NCI-H2029 (cell line): ENCODE measurements at regions not wholly inside any gene's neighbourhood (a gene's known extent, or its start where the extent isn't known, plus 50 kb on each side); places are given as distances from the start of the nearest gene placed in this dataset.

ENCODE experiments used
- DNase-seq: peaks from one replicate; lab custom pipeline; 2025; lab: John Stamatoyannopoulos, UW

- DNase-seq, result no peak
Measured at GRCh38 chr2:67709835-67710234, 312.7 kb downstream of the ETAA1 start.

DNA sequence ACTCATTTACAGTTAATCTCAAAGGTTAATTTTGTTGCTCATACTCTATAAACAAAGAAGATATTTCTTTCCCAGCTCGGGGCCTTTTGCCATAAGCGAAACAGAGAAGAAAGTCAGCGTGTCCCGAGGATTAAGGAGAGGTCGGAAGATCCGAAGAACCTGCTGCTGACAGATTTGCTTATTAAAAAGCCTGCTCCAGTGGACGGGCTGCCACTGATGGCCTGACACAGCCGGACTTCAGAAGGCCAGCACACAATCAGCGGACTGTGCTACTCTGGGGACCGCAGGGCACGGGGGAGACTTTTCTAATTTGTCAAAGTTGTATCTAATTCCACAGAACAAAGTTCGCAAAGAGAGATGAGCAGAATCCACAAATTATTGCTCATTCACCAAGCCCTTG is 315.4 kb downstream of the ETAA1 start:
- no peak for DNase-seq

DNA sequence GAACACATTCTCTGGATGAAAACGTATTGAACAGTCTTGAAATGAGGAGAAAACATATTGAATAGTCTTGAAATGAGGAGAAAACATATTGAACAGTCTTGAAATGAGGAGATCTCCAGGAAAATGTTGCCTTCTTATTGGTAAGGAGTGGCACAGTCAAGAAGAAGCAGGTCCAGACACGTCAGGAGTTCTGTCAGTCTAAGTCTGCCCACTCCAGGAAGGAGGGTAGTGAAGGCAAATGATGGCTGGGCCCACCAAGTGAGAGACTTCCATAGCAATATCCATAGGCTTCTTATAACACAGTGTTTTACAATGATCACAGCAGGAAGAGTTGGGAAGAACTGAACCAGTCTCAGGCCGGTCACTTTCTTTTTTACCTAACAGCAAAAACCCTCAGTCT is 316.2 kb downstream of the ETAA1 start:
- DNase-seq, result no peak

- DNase-seq, result no peak
Measured at GRCh38 chr2:67716895-67717396, 319.8 kb downstream of the ETAA1 start.

GRCh38 chr2:67717692-67718091 is 320.6 kb downstream of the ETAA1 start:
- DNase-seq, result no peak

DNA sequence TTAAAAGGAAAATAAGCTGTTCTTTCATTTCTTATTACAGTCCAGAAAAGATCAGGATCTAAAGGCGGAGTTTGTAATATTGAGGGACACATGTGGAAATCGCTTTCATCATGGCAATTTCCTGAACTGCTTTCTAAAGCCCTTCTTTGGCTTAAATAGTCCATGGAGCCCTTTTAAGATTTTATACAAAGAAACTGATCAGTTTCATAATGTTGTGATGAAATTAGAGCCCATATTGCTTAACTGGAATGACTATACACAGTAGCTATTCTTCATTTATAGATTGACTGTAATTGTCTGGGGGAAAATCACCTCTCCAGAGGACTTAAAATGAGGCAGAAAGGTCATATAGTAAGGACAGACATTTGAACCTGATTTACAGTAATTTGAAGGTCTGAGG is 322.2 kb downstream of the ETAA1 start:
- DNase-seq, result no peak

DNA sequence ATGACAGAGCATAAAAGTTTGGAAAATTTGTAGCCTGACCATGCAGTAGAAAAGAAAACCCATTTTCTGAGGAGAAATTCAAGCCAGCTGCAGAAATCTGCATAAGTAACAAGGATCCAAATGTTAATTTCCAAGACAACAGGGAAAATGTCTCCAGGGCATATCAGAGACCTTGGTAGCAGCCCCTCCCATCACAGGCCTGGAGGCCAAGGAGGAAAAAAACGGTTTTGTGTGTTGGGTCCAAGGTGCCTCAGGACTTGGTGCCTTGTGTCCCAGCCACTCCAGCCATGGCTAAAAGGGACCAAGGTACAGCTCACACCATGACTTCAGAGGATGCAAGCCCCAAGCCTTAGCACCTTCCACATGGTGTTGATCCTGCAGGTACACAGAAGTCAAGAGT is 324.4 kb downstream of the ETAA1 start:
- DNase-seq, result no peak

GRCh38 chr2:67724261-67724660 is 327.1 kb downstream of the ETAA1 start:
- no peak for DNase-seq

GRCh38 chr2:67725731-67726130 is 328.6 kb downstream of the ETAA1 start:
- no peak for DNase-seq

DNA sequence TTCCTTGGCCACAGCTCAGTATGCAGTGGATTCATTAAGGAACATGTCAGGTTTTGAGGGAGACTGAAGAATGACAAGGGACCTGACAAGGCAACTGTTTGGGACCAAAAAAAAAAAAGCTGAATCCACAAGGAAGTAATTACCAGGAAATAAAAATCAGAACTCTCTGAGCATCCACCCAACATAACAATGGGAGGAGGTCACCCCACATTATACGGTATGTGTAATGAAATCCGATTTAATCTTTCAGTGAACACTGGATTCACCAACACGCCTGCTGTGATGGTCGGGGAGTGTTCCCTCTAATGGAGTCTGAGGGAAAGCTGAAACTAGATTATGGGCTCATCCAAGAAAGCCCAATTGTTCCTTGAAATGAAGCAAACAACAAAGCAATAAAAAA is 329.3 kb downstream of the ETAA1 start:
- no peak for DNase-seq

GRCh38 chr2:67727131-67727530 is 330.0 kb downstream of the ETAA1 start:
- DNase-seq, result no peak

GRCh38 chr2:67727623-67728022 is 330.5 kb downstream of the ETAA1 start:
- no peak for DNase-seq

DNA sequence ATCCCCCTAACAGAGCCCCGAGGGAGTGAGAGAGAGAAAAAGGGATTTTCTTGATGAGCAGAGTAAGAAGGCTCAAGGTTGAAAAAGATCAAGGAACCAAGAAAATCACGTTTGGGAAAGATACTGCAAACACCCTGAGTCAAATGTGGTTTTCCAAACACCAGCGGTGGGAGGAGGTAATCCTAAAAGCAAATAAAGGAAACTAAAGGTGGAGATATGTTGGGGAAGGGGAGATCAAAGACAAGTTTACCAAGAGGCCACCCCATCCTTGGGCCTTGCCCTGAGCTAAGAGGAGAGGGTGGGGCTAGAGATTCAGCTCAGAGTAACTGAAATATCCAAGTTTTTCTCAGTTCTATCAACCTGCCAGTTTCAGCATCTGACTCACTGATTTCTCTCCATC is 332.3 kb downstream of the ETAA1 start:
- DNase-seq, result no peak

- DNase-seq, result peak; percentile 3
Measured at GRCh38 chr2:67733517-67733916, 329.3 kb downstream of the C1D start.

GRCh38 chr2:67752199-67752598 is 310.6 kb downstream of the C1D start:
- no peak for DNase-seq

DNA sequence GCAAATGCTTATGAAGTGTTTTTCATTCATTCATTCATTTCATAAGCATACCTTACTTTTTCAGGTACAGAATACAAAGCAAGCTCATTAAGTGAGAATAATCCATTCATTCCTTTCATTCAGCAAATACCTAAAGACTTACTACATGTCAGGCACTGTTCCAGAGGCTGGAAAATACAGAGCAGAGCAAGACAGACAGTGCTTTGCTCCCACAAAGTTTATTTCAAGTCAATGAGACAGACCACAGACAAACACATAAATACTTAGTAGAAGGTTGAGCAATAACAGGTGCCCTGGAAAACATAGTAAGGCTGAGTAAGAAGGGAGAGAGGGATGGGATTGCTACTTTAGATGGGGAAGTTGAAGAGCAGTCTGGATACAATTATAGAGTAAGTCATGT is 309.8 kb downstream of the C1D start:
- no peak for DNase-seq

- DNase-seq, result no peak
Measured at GRCh38 chr2:67755156-67755882, 307.5 kb downstream of the C1D start.

DNA sequence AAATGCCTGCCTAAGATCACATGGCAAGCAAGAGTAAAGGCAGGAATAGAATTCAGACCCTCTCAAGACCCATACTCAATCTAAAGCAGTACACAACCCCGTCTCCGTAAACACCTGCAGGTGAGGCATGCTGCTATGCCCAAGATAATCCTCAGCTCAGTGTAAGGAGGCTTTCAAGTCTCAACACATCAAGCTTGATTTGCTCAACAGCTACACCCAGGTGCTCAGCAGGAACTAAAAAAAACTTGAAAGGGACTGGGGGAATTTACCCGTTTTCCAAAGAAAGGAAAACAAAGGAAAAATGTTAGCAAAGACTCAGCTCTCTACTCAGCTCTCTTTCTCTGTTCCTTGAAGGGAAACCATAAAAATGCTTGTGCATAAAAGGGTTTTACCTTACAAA is 301.8 kb downstream of the C1D start:
- DNase-seq, result no peak

- no peak for DNase-seq
Measured at GRCh38 chr2:67771380-67771779, 291.4 kb downstream of the C1D start.

DNA sequence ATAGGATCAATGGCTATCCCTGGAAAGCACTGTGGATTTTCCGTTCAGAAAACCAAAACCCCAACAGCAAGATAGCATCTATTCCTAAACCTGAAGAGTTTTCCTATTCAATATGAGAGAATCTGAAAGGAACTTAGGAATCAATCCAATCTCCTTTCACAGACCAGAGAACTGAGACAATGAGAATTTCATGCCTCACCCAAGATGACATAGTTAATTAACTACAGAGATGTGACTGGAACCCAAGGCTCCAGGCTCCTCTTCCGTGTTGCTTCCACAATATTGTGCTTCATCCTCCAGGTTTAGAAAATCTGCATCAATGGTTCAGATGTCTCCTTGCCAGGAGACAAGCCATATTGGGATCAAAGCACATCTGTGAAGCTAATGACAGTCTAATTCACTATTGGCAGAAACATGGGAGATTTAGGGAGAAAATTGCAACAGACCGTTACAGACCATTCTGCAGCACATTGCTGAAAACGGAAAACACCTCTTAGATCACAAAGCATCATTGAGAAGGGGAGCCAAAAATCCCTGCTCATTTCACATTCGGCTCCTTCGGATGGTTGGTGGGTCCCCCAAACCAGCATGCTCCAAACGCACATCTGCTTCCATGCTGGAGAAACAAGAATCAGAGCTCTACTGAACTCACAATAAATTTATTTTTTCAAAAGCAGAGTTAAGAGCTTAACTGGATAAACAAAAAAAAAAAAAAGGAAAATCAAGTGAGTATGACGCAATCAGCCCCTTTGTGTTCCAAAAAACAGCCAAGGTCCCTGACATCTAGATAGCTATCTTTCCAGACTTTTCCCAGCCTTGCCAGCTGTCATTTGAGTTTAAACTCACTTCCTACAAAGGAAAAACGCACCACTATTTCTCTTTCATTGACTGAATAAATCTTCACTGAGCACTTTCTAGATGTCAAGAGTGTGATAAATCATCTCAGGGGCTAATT is 290.3 kb downstream of the C1D start:
- no peak for DNase-seq

DNA sequence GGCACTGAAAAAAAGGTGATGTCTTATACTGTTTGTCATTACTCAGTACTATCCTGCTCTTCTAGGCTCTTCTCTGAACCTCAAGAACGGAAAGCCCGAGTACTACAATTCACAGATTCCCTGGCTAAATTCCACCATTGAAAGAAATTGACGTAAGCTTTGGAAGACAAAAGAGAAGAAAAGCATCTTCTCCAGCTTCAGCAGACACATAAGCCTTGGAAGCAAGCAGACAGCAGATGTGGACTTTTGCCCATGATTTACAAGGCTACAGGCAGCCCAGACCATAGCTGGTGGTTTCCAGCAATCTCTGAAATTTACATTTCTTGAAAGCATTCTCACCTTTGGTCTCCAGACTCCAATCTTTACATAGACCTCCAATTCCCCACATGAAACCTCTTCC is 289.0 kb downstream of the C1D start:
- DNase-seq, result no peak

DNA sequence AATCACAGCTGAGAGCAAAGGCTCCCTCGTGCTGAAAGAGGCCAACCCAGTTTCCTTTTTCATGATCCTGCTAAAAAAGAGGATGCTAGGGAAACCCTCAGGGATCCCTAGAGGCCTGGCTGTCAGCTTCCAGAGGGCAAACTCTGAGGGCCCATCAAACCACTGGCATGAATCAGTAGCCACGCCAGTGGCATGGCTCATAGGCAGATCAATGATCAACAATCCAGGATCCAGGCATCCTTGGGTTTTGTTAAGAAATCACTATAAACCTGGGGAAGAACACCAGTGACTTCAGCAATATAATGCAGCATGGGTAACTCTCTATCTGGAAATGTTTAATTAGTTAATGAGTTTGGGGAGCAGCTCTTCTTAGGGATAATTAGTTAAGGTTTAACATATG is 286.5 kb downstream of the C1D start:
- no peak for DNase-seq

GRCh38 chr2:67777010-67777409 is 285.8 kb downstream of the C1D start:
- no peak for DNase-seq
